Right lobe of liver (tissue), 6 donors: ENCODE measurements at regions not wholly inside any gene's neighbourhood (a gene's known extent, or its start where the extent isn't known, plus 50 kb on each side); places are given as distances from the start of the nearest gene placed in this dataset.

ENCODE experiments used
- ATAC-seq, 4 donors: fragments of 200-7000 bp; cut with Tn5 transposase; one replicate each; pipeline ENCODE4 v1.9.1; 2020; ENCODE audit warnings: mild to moderate bottlenecking in 4 of 4, moderate library complexity in 4 of 4
- DNase-seq, 3 donors: peaks; one replicate each; pipeline ENCODE4 v3.0.0-alpha.2; 2020
- H3K27ac ChIP-seq, 3 donors: fragments of 200-600 bp; one replicate each; pipeline ENCODE4 v1.8.0; 2022
- H3K27me3 ChIP-seq, 2 donors: fragments of 200-600 bp; one replicate each; pipeline ENCODE4 v1.8.0; 2022
- H3K36me3 ChIP-seq, 4 donors: fragments of 200-600 bp; sonication (generic) in 1 of 4; one replicate each; pipeline versions ENCODE4 v1.5.1 to v1.8.0; 2017 to 2022; ENCODE audit warnings: control low read depth in 1 of 4
- H3K4me1 ChIP-seq, 4 donors: fragments of 200-600 bp; sonication (generic) in 1 of 4; one replicate each; pipeline versions ENCODE4 v1.5.1 to v1.8.0; 2017 to 2022; ENCODE audit warnings: control low read depth in 1 of 4
- H3K4me3 ChIP-seq, 3 donors: fragments of 200-600 bp; one replicate each; pipeline ENCODE4 v1.8.0; 2022
- H3K9me3 ChIP-seq, 4 donors: fragments of 200-600 bp; sonication (generic) in 1 of 4; one replicate each; pipeline versions ENCODE4 v1.5.1 to v1.8.0; 2017 to 2022; ENCODE audit warnings: control low read depth in 1 of 4
- CTCF ChIP-seq, 4 donors: fragments of 200-600 bp in 3 of 4; fragments of 450-650 bp in 1 of 4; IDR thresholded peaks; one replicate each; pipeline versions ENCODE4 v1.5.1 to v1.8.0; 2016 to 2022; ENCODE audit warnings: antibody characterized with exemption in 4 of 4, mild to moderate bottlenecking in 2 of 4
- POLR2A ChIP-seq: fragments of 450-650 bp; IDR thresholded peaks from one replicate; pipeline ENCODE4 v1.6.1; 2017; ENCODE audit warnings: antibody characterized with exemption, mild to moderate bottlenecking
- WGBS: methylation state at CpG from one replicate; pipeline ENCODE4 v1.1.6; 2018; ENCODE audit warnings: low coverage, low lambda C conversion rate; ENCODE audit not compliant: insufficient coverage; ENCODE audit errors: missing lambda C conversion rate; 5-methylcytosine and 5-hydroxymethylcytosine counted together
- intact Hi-C, 2 donors: fragments of 100-400 bp; cut with DNase I; formaldehyde crosslinking; loops; one replicate each; pipeline versions ENCODE4 v1.11.2 to v1.14.1; 2022
- donor health status: DM: no; HTN: yes; CAD: no.
- donor health status: DM: no; HTN: no; CAD: no.
- donor health status: DM: no; HTN: no; CAD: no.
- donor health status: DM: no; HTN: yes; CAD: no.
- donor health status: DM: no; HTN: yes; CAD: no.

GRCh38 chr20:57800791-57801430 is 91.1 kb upstream of the PMEPA1 start:
- DNase-seq, result no peak

GRCh38 chr20:57797401-57797800 is 87.6 kb upstream of the PMEPA1 start:
- Histone ChIP-seq H3K27ac (no peak overlapping the region), H3K4me3 (no peak overlapping the region), H3K27me3 (no peaks in the 10 kb centered on the region), H3K9me3 (no peaks in the 10 kb centered on the region), H3K4me1 (no peaks in the 10 kb centered on the region), H3K36me3 (no peaks in the 10 kb centered on the region)
- no peak for ATAC-seq
- intact Hi-C loops, result no loop called here
- DNase-seq, result no peak
- TF ChIP-seq POLR2A, result no peak
- no peak for TF ChIP-seq CTCF (IDR thresholded peaks at IDR 0.05)
- WGBS, result 100% methylated on average over 1 of the region's 1 CpG

More at GRCh38 chr20:57800791-57801430, 91.1 kb upstream of the PMEPA1 start:
- Histone ChIP-seq H3K4me1 (no peaks in the 10 kb centered on the region), H3K27me3 (no peaks in the 10 kb centered on the region), H3K4me3 (no peak overlapping the region), H3K36me3 (no peaks in the 10 kb centered on the region), H3K27ac (no peak overlapping the region), H3K9me3 (no peaks in the 10 kb centered on the region)
- 64% methylated on average over 9 of the region's 17 CpGs for WGBS
- ATAC-seq, result no peak
- TF ChIP-seq POLR2A (no peak), CTCF (IDR thresholded peaks at IDR 0.05) (no peak)
- intact Hi-C loops, result no loop called here

GRCh38 chr20:57795977-57796560 is 86.3 kb upstream of the PMEPA1 start:
- H3K4me3 ChIP-seq, result no peak overlapping the region
- no peak overlapping the region for H3K27ac ChIP-seq
- WGBS, result 58% methylated on average over 7 of the region's 8 CpGs
- H3K9me3 ChIP-seq, result no peaks in the 10 kb centered on the region
- H3K36me3 ChIP-seq, result no peaks in the 10 kb centered on the region
- intact Hi-C loops, result no loop called here
- no peaks in the 10 kb centered on the region for H3K27me3 ChIP-seq
- ATAC-seq, result no peak
- no peaks in the 10 kb centered on the region for H3K4me1 ChIP-seq
- TF ChIP-seq POLR2A (no peak), CTCF (IDR thresholded peaks at IDR 0.05) (no peak)
- DNase-seq, result no peak

GRCh38 chr20:57795342-57795697 is 85.5 kb upstream of the PMEPA1 start:
- Histone ChIP-seq H3K27ac (no peak overlapping the region), H3K4me3 (no peak overlapping the region), H3K27me3 (no peaks in the 10 kb centered on the region), H3K4me1 (no peaks in the 10 kb centered on the region), H3K9me3 (no peaks in the 10 kb centered on the region), H3K36me3 (no peaks in the 10 kb centered on the region)
- intact Hi-C loops, result no loop called here
- 67% methylated on average over 2 of the region's 6 CpGs for WGBS
- no peak for TF ChIP-seq CTCF (IDR thresholded peaks at IDR 0.05)
- no peak for TF ChIP-seq POLR2A
- no peak for ATAC-seq
- DNase-seq, result no peak
